ENCODE measurements at regions not wholly inside any gene's neighbourhood (a gene's known extent, or its start where the extent isn't known, plus 50 kb on each side); places are given as distances from the start of the nearest gene placed in this dataset.

DNA sequence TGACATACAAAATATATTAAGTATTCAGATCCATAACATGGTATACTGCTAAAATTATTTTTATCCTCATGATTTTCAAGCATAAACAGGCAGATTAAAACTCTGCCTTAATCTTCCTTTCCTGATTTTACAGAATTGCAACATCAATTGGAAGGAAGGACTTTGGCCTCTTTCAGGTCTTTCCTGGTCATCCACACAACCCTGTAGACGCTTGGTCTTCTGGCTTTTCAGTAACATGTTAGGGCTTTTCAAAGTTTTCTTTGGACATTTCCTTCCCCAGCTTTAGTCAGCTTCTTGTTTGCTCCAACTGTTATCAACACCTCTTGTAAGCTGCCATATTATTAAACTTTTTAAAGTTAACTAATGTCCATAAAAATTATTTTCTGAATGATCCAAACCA, 1364.9 kb upstream of the NRXN1 start:
- ChIA-PET POLR2A (no interaction called here), CTCF (no interaction called here)
- no peaks in the 10 kb centered on the region for H3K9me3 ChIP-seq (ENCODE audit: control insufficient read depth, insufficient read depth, low read depth, low read length)
- TF ChIP-seq ZNF311 (tag by site-specific recombination; IDR thresholded peaks at IDR 0.05; ENCODE audit: borderline replicate concordance), result no peak
- TF ChIP-seq, protein P1, sequence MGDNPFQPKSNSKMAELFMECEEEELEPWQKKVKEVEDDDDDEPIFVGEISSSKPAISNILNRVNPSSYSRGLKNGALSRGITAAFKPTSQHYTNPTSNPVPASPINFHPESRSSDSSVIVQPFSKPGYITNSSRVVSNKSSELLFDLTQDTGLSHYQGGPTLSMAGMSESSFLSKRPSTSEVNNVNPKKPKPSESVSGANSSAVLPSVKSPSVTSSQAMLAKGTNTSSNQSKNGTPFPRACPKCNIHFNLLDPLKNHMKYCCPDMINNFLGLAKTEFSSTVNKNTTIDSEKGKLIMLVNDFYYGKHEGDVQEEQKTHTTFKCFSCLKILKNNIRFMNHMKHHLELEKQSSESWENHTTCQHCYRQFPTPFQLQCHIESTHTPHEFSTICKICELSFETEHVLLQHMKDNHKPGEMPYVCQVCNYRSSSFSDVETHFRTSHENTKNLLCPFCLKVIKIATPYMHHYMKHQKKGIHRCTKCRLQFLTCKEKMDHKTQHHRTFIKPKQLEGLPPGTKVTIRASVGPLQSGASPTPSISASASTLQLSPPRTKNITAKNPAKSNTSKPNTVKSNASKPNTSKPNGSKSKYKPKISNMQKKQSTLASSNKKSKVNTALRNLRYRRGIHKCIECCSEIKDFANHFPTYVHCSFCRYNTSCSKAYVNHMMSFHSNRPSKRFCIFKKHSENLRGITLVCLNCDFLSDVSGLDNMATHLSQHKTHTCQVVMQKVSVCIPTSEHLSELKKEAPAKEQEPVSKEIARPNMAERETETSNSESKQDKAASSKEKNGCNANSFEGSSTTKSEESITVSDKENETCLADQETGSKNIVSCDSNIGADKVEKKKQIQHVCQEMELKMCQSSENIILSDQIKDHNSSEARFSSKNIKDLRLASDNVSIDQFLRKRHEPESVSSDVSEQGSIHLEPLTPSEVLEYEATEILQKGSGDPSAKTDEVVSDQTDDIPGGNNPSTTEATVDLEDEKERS (tag by site-specific recombination; IDR thresholded peaks at IDR 0.05), result no peak
- TF ChIP-seq, protein P2, sequence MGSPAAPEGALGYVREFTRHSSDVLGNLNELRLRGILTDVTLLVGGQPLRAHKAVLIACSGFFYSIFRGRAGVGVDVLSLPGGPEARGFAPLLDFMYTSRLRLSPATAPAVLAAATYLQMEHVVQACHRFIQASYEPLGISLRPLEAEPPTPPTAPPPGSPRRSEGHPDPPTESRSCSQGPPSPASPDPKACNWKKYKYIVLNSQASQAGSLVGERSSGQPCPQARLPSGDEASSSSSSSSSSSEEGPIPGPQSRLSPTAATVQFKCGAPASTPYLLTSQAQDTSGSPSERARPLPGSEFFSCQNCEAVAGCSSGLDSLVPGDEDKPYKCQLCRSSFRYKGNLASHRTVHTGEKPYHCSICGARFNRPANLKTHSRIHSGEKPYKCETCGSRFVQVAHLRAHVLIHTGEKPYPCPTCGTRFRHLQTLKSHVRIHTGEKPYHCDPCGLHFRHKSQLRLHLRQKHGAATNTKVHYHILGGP (tag by site-specific recombination; IDR thresholded peaks at IDR 0.05), result no peak
- no peak for TF ChIP-seq ZNF660 (tag by site-specific recombination; IDR thresholded peaks at IDR 0.05)
- TF ChIP-seq ZNF558 (tag by site-specific recombination; IDR thresholded peaks at IDR 0.05), result no peak
- TF ChIP-seq, protein P3, sequence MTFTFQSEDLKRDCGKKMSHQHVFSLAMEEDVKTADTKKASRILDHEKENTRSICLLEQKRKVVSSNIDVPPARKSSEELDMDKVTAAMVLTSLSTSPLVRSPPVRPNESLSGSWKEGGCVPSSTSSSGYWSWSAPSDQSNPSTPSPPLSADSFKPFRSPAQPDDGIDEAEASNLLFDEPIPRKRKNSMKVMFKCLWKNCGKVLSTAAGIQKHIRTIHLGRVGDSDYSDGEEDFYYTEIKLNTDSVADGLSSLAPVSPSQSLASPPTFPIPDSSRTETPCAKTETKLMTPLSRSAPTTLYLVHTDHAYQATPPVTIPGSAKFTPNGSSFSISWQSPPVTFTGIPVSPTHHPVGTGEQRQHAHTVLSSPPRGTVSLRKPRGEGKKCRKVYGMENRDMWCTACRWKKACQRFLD (tag by site-specific recombination; IDR thresholded peaks at IDR 0.05), result no peak
- TF ChIP-seq ZNF121 (tag by site-specific recombination; IDR thresholded peaks at IDR 0.05), result no peak
- TF ChIP-seq ZNF292 (tag by site-specific recombination; IDR thresholded peaks at IDR 0.05; ENCODE audit: borderline replicate concordance, low read depth), result no peak
- H3K4me3 ChIP-seq (ENCODE audit: low read depth, low read length), result no peak overlapping the region
- H3K36me3 ChIP-seq (ENCODE audit: control insufficient read depth in 2 of 2, insufficient read depth in 1 of 2, low read length in 2 of 2), result no peaks in the 10 kb centered on the region
- H3K27ac ChIP-seq (ENCODE audit: extremely low read depth, low read depth, low read length), result no peak overlapping the region
- no peaks in the 10 kb centered on the region for H3K4me1 ChIP-seq (ENCODE audit: control insufficient read depth, insufficient read depth, low read length)

DNA sequence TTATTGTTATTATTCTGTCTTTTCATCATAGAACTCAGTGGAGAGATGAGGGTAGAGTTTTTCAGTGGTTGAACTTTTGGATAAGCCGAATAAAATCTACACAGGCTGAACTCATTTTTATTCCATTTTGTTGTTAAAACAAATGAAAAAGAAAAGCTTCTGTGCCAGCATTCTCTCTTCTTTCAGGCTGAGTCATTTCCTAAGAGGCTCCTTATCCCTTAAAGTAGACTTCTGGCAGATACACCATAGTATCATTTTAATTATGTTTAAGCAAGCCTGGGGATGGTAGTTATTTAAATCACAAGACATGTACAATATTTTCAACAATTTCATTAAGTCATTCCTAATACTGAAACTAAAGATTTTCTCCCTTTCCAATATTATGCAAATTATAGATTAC, 1364.0 kb upstream of the NRXN1 start:
- CTCF ChIA-PET, result interaction anchor here (0.6 kb wide), 1 partner anchor 17 kb away, joined by 3 read pairs; no protein-coding TSS in a partner anchor
- POLR2A ChIA-PET, result no interaction called here
- no peaks in the 10 kb centered on the region for H3K36me3 ChIP-seq (ENCODE audit: control insufficient read depth in 2 of 2, insufficient read depth in 1 of 2, low read length in 2 of 2)
- TF ChIP-seq ZNF544 (tag by site-specific recombination; IDR thresholded peaks at IDR 0.05), result no peak
- TF ChIP-seq KLF10 (tag by site-specific recombination; IDR thresholded peaks at IDR 0.05), result no peak
- no peak for TF ChIP-seq ZNF121 (tag by site-specific recombination; IDR thresholded peaks at IDR 0.05)
- TF ChIP-seq, protein P4, sequence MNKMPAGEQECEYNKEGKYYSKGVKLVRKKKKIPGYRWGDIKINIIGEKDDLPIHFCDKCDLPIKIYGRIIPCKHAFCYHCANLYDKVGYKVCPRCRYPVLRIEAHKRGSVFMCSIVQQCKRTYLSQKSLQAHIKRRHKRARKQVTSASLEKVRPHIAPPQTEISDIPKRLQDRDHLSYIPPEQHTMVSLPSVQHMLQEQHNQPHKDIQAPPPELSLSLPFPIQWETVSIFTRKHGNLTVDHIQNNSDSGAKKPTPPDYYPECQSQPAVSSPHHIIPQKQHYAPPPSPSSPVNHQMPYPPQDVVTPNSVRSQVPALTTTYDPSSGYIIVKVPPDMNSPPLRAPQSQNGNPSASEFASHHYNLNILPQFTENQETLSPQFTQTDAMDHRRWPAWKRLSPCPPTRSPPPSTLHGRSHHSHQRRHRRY (tag by site-specific recombination; IDR thresholded peaks at IDR 0.05), result no peak
- no peak for TF ChIP-seq ZNF175 (tag by site-specific recombination; IDR thresholded peaks at IDR 0.05)
- TF ChIP-seq, protein P5, sequence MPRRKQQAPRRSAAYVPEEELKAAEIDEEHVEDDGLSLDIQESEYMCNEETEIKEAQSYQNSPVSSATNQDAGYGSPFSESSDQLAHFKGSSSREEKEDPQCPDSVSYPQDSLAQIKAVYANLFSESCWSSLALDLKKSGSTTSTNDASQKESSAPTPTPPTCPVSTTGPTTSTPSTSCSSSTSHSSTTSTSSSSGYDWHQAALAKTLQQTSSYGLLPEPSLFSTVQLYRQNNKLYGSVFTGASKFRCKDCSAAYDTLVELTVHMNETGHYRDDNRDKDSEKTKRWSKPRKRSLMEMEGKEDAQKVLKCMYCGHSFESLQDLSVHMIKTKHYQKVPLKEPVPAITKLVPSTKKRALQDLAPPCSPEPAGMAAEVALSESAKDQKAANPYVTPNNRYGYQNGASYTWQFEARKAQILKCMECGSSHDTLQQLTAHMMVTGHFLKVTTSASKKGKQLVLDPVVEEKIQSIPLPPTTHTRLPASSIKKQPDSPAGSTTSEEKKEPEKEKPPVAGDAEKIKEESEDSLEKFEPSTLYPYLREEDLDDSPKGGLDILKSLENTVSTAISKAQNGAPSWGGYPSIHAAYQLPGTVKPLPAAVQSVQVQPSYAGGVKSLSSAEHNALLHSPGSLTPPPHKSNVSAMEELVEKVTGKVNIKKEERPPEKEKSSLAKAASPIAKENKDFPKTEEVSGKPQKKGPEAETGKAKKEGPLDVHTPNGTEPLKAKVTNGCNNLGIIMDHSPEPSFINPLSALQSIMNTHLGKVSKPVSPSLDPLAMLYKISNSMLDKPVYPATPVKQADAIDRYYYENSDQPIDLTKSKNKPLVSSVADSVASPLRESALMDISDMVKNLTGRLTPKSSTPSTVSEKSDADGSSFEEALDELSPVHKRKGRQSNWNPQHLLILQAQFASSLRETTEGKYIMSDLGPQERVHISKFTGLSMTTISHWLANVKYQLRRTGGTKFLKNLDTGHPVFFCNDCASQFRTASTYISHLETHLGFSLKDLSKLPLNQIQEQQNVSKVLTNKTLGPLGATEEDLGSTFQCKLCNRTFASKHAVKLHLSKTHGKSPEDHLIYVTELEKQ (tag by site-specific recombination; IDR thresholded peaks at IDR 0.05; ENCODE audit: borderline replicate concordance), result no peak
- TF ChIP-seq, protein P6, sequence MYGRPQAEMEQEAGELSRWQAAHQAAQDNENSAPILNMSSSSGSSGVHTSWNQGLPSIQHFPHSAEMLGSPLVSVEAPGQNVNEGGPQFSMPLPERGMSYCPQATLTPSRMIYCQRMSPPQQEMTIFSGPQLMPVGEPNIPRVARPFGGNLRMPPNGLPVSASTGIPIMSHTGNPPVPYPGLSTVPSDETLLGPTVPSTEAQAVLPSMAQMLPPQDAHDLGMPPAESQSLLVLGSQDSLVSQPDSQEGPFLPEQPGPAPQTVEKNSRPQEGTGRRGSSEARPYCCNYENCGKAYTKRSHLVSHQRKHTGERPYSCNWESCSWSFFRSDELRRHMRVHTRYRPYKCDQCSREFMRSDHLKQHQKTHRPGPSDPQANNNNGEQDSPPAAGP (tag by site-specific recombination; IDR thresholded peaks at IDR 0.05), result no peak
- no peak for TF ChIP-seq ZNF155 (tag by site-specific recombination; IDR thresholded peaks at IDR 0.05)
- no peak for TF ChIP-seq ZNF76 (tag by site-specific recombination; IDR thresholded peaks at IDR 0.05; ENCODE audit: borderline replicate concordance, low read depth)
- TF ChIP-seq ZNF423 (tag by site-specific recombination; IDR thresholded peaks at IDR 0.05), result no peak
- TF ChIP-seq ZNF114 (tag by site-specific recombination; IDR thresholded peaks at IDR 0.05), result no peak
- TF ChIP-seq ZSCAN30 (tag by site-specific recombination; IDR thresholded peaks at IDR 0.05), result no peak
- TF ChIP-seq, protein P7, sequence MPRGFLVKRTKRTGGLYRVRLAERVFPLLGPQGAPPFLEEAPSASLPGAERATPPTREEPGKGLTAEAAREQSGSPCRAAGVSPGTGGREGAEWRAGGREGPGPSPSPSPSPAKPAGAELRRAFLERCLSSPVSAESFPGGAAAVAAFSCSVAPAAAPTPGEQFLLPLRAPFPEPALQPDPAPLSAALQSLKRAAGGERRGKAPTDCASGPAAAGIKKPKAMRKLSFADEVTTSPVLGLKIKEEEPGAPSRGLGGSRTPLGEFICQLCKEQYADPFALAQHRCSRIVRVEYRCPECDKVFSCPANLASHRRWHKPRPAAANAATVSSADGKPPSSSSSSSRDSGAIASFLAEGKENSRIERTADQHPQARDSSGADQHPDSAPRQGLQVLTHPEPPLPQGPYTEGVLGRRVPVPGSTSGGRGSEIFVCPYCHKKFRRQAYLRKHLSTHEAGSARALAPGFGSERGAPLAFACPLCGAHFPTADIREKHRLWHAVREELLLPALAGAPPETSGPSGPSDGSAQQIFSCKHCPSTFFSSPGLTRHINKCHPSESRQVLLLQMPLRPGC (tag by site-specific recombination; IDR thresholded peaks at IDR 0.05), result no peak
- no peak for TF ChIP-seq ZFP69B (tag by site-specific recombination; IDR thresholded peaks at IDR 0.05)
- TF ChIP-seq ZNF266 (tag by site-specific recombination; IDR thresholded peaks at IDR 0.05; ENCODE audit: low read depth), result no peak
- no peak for TF ChIP-seq ZNF529 (tag by site-specific recombination; IDR thresholded peaks at IDR 0.05; ENCODE audit: insufficient replicate concordance)

More for the DNA sequence above, 1364.0 kb upstream of the NRXN1 start:
- H3K9me3 ChIP-seq (ENCODE audit: control insufficient read depth, insufficient read depth, low read depth, low read length), result no peaks in the 10 kb centered on the region
- no peak overlapping the region for H3K27ac ChIP-seq (ENCODE audit: extremely low read depth, low read depth, low read length)
- H3K4me3 ChIP-seq (ENCODE audit: low read depth, low read length), result no peak overlapping the region
- no peaks in the 10 kb centered on the region for H3K4me1 ChIP-seq (ENCODE audit: control insufficient read depth, insufficient read depth, low read length)
